VCaP (cell line): ENCODE measurements at regions not wholly inside any gene's neighbourhood (a gene's known extent, or its start where the extent isn't known, plus 50 kb on each side); places are given as distances from the start of the nearest gene placed in this dataset.

Experiments used
- H3K27ac ChIP-seq: fragments of 450-650 bp; 2 replicates; pipeline ENCODE4 v1.5.1; 2017
- CTCF ChIP-seq: fragments of 450-650 bp; conservative IDR thresholded peaks from 2 replicates; pipeline ENCODE4 v1.5.1; 2017; ENCODE audit warnings: mild to moderate bottlenecking, moderate library complexity

- no peak for TF ChIP-seq CTCF
- H3K27ac ChIP-seq, result no peak overlapping the region
Observed at GRCh38 chr4:162705130-162705803, 461.4 kb downstream of the NAF1 start.

GRCh38 chr4:162700815-162701361, 465.8 kb downstream of the NAF1 start:
- H3K27ac ChIP-seq, result no peak overlapping the region
- no peak for TF ChIP-seq CTCF

DNA sequence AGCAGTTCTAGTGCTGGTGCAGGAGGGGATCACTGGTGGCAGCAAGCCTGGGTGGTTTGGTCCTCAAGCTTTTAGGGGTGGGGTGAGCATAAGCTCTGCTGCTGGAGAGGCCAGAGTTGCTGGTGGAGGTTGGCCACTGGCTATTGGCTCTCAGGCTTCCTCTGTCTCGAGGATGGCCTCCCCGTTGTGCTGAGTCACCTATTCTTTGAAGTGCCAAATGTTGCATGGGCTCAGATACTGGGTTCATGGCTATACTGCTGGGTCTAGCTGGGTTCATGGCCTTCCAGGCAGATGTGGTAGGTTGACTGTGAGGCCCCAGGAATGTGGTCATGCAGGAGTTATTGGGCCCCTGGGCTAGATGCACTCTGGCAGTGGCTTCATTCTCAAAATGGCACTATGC, 466.3 kb downstream of the NAF1 start:
- no peak overlapping the region for H3K27ac ChIP-seq
- no peak for TF ChIP-seq CTCF

GRCh38 chr4:162699629-162700028, 467.1 kb downstream of the NAF1 start:
- no peak for TF ChIP-seq CTCF
- H3K27ac ChIP-seq, result no peak overlapping the region

DNA sequence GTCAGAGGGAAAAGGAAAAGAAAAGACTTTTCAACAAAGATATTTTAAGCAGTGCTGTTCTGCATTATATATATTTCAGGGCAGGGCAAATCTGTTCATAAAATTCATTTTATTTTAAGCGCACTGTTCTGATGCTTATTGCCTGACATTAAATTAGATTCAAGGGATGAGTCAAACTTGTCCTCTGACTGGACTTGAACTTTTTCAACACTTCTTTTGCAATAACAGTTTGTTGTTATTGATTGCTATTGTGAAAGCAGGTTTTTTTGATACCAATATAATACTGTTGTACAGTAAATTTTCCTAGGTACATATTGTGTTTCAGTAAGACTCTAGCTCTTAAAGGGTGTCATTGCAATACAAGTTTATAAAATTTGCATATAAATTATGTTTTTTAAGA, 481.3 kb downstream of the NAF1 start:
- no peak for TF ChIP-seq CTCF
- H3K27ac ChIP-seq, result no peak overlapping the region

- TF ChIP-seq CTCF, result no peak
- no peak overlapping the region for H3K27ac ChIP-seq
Observed at GRCh38 chr4:162684998-162685397, 481.7 kb downstream of the NAF1 start.

DNA sequence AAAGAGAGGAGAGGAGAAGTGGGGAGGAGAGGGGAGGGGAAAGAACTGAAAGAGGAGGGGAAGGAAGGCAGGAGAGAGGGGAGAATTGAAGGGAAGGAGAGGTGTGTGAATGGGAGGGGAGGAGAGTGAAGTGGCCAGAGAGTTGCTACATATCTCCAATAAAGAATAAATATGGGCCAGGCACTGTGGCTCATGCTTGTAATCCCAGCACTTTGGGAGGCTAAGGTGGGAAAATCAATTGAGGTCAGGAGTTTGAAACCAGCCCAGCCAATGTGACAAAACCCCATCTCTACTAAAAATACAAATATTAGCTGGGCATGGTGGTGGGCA, 482.4 kb downstream of the NAF1 start:
- TF ChIP-seq CTCF, result no peak
- no peak overlapping the region for H3K27ac ChIP-seq
